ENCODE measurements at regions not wholly inside any gene's neighbourhood (a gene's known extent, or its start where the extent isn't known, plus 50 kb on each side); places are given as distances from the start of the nearest gene placed in this dataset.

DNA sequence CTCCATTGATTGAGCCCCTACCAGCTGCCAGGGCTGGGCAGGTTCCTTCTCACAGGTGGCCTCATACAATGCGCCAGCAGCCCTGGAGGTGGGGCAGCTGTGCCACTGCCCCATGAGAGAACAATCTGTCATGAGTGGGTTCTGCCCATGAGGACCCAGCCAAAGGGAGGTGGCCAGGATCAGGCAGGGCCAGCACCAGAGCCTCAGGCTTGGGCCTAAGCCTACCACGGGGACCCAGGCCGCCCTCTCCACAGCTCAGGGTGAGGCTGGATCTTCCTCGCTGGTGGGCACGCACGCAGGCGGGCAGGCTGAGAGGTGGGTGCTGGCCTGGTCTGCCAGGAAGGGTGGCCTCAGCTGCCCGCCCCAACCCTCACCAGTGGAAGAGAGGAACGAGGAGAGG lies 110.7 kb downstream of the KIF26A start (continued):
- TF ChIP-seq TRIM24 (IDR thresholded peaks at IDR 0.05) (no peak), SAFB2 (IDR thresholded peaks at IDR 0.05; ENCODE audit: borderline replicate concordance, low read depth, low read length, severe bottlenecking) (no peak), POLR2H (tag; IDR thresholded peaks at IDR 0.05; ENCODE audit: low read depth) (no peak), TEAD1 (CRISPR knock-in tag; IDR thresholded peaks at IDR 0.05) (no peak), ZFX (CRISPR knock-in tag; IDR thresholded peaks at IDR 0.05) (no peak), NFXL1 (CRISPR knock-in tag; IDR thresholded peaks at IDR 0.05) (no peak)
- TF ChIP-seq, protein P1, sequence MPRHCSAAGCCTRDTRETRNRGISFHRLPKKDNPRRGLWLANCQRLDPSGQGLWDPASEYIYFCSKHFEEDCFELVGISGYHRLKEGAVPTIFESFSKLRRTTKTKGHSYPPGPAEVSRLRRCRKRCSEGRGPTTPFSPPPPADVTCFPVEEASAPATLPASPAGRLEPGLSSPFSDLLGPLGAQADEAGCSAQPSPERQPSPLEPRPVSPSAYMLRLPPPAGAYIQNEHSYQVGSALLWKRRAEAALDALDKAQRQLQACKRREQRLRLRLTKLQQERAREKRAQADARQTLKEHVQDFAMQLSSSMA (CRISPR knock-in tag; IDR thresholded peaks at IDR 0.05), result no peak

DNA sequence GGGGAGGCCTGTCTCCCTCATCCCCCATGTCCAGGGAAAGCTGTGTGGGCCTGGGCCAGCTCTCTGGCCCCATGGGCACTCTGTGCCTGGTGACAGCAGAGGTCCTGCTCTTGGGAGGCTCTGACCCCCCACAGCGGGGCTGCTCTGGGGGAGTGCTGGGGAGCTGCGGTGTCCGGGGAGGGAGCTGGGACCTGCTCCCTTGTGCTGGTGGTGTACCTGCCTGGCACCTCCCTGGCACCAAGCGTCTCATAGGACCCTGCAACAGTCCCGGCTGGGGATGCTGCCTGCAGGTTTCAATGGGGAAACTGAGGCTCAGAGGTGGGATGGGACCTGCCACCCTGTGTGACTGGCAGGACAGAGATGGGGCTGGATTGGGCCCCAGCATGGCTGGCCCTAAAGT lies 111.3 kb downstream of the KIF26A start:
- POLR2A ChIA-PET, result no interaction called here
- H3K4me3 ChIP-seq, result no peak overlapping the region
- WGBS (ENCODE audit: insufficient coverage, low coverage, missing lambda C conversion rate), result 7% methylated on average over 2 of the region's 5 CpGs
- no peak for DNase-seq (ENCODE audit: extremely low read depth in 1 of 4, low spot score in 3 of 4)
- H4K20me1 ChIP-seq (replicated peaks; ENCODE audit: control insufficient read depth, insufficient read depth, low read length), result no peaks in the 10 kb centered on the region
- H3K79me2 ChIP-seq (ENCODE audit: control insufficient read depth, insufficient read depth, low read length), result no peaks in the 10 kb centered on the region
- H3K27ac ChIP-seq (ENCODE audit: extremely low read depth, low read depth, low read length), result no peak overlapping the region
- H3K36me3 ChIP-seq (ENCODE audit: control insufficient read depth, insufficient read depth, low read length), result no peaks in the 10 kb centered on the region
- no TSS peak for BruUV-seq (replicated peaks)
- H3K4me1 ChIP-seq (replicated peaks in 1 of 2; ENCODE audit: control insufficient read depth in 2 of 2, insufficient read depth in 2 of 2, low read length in 2 of 2), result no peaks in the 10 kb centered on the region
- CTCF ChIA-PET (ENCODE audit: low intra/inter-chr PET ratio), result no interaction called here
- H2AFZ ChIP-seq (ENCODE audit: low read depth, low read length), result no peak overlapping the region
- intact Hi-C loops (cut with micrococcal nuclease) (no loop called here), in situ Hi-C loops (cut with MboI) (no loop called here)
- FAIRE-seq, result no peak
- H3K9me1 ChIP-seq (ENCODE audit: control insufficient read depth, insufficient read depth, low read length), result no peaks in the 10 kb centered on the region
- no peaks in the 10 kb centered on the region for H3K27me3 ChIP-seq (ENCODE audit: control insufficient read depth in 2 of 2, insufficient read depth in 2 of 2, low read length in 2 of 2)
- ATAC-seq, result no peak
- H3K4me2 ChIP-seq (ENCODE audit: insufficient read depth, low read length), result no peak overlapping the region
- H3K9ac ChIP-seq (ENCODE audit: insufficient read depth in 1 of 2, low read depth in 2 of 2, low read length in 2 of 2), result no peak overlapping the region
- H3K9me3 ChIP-seq (replicated peaks; ENCODE audit: control insufficient read depth, insufficient read depth, low read depth, low read length), result no peaks in the 10 kb centered on the region
- TF ChIP-seq, protein P2, sequence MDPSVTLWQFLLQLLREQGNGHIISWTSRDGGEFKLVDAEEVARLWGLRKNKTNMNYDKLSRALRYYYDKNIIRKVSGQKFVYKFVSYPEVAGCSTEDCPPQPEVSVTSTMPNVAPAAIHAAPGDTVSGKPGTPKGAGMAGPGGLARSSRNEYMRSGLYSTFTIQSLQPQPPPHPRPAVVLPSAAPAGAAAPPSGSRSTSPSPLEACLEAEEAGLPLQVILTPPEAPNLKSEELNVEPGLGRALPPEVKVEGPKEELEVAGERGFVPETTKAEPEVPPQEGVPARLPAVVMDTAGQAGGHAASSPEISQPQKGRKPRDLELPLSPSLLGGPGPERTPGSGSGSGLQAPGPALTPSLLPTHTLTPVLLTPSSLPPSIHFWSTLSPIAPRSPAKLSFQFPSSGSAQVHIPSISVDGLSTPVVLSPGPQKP (CRISPR knock-in tag; IDR thresholded peaks at IDR 0.05), result no peak
- TF ChIP-seq EP400 (IDR thresholded peaks at IDR 0.05) (no peak), MCM5 (IDR thresholded peaks at IDR 0.05; ENCODE audit: low read depth) (no peak), CBX5 (IDR thresholded peaks at IDR 0.05; ENCODE audit: borderline replicate concordance, low read depth) (no peak), FIP1L1 (IDR thresholded peaks at IDR 0.05; ENCODE audit: low read depth, low read length, poor library complexity, severe bottlenecking) (no peak), CCAR2 (IDR thresholded peaks at IDR 0.05; ENCODE audit: low read depth, low read length) (no peak), C11orf30 (IDR thresholded peaks at IDR 0.05; ENCODE audit: low read depth) (no peak)
- TF ChIP-seq, protein P3, sequence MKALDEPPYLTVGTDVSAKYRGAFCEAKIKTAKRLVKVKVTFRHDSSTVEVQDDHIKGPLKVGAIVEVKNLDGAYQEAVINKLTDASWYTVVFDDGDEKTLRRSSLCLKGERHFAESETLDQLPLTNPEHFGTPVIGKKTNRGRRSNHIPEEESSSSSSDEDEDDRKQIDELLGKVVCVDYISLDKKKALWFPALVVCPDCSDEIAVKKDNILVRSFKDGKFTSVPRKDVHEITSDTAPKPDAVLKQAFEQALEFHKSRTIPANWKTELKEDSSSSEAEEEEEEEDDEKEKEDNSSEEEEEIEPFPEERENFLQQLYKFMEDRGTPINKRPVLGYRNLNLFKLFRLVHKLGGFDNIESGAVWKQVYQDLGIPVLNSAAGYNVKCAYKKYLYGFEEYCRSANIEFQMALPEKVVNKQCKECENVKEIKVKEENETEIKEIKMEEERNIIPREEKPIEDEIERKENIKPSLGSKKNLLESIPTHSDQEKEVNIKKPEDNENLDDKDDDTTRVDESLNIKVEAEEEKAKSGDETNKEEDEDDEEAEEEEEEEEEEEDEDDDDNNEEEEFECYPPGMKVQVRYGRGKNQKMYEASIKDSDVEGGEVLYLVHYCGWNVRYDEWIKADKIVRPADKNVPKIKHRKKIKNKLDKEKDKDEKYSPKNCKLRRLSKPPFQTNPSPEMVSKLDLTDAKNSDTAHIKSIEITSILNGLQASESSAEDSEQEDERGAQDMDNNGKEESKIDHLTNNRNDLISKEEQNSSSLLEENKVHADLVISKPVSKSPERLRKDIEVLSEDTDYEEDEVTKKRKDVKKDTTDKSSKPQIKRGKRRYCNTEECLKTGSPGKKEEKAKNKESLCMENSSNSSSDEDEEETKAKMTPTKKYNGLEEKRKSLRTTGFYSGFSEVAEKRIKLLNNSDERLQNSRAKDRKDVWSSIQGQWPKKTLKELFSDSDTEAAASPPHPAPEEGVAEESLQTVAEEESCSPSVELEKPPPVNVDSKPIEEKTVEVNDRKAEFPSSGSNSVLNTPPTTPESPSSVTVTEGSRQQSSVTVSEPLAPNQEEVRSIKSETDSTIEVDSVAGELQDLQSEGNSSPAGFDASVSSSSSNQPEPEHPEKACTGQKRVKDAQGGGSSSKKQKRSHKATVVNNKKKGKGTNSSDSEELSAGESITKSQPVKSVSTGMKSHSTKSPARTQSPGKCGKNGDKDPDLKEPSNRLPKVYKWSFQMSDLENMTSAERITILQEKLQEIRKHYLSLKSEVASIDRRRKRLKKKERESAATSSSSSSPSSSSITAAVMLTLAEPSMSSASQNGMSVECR (CRISPR knock-in tag; IDR thresholded peaks at IDR 0.05), result no peak
- TF ChIP-seq, protein P4, sequence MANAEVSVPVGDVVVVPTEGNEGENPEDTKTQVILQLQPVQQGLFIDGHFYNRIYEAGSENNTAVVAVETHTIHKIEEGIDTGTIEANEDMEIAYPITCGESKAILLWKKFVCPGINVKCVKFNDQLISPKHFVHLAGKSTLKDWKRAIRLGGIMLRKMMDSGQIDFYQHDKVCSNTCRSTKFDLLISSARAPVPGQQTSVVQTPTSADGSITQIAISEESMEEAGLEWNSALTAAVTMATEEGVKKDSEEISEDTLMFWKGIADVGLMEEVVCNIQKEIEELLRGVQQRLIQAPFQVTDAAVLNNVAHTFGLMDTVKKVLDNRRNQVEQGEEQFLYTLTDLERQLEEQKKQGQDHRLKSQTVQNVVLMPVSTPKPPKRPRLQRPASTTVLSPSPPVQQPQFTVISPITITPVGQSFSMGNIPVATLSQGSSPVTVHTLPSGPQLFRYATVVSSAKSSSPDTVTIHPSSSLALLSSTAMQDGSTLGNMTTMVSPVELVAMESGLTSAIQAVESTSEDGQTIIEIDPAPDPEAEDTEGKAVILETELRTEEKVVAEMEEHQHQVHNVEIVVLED (CRISPR knock-in tag; IDR thresholded peaks at IDR 0.05), result no peak

Data from K562 (cell line).